Liver (tissue), 7 donors: ENCODE measurements at regions not wholly inside any gene's neighbourhood (a gene's known extent, or its start where the extent isn't known, plus 50 kb on each side); places are given as distances from the start of the nearest gene placed in this dataset.
"Not testable (repeated sequence)": the region's sequence is repeated elsewhere in the genome, so short reads cannot be mapped to it uniquely, and the experiment has no call there.

ENCODE experiments used
- DNase-seq: peaks from one replicate; pipeline ENCODE4 v3.0.0-alpha.2; 2017; ENCODE audit warnings: low spot score
- H3K27ac ChIP-seq, 2 donors: one replicate each; pipeline ENCODE4 v1.7.0; 2013; ENCODE audit warnings: inconsistent platforms in 2 of 2, low read length in 2 of 2, control low read depth in 1 of 2, low read depth in 1 of 2, mild to moderate bottlenecking in 1 of 2
- H3K27me3 ChIP-seq, 4 donors: one replicate each; pipeline versions ENCODE4 v1.6.1 to v1.7.0; 2013; ENCODE audit warnings: low read length in 3 of 4, inconsistent platforms in 1 of 4, mild to moderate bottlenecking in 1 of 4, moderate library complexity in 1 of 4; ENCODE audit not compliant: control insufficient read depth in 4 of 4, insufficient read depth in 4 of 4
- H3K36me3 ChIP-seq, 4 donors: one replicate each; pipeline versions ENCODE4 v1.6.1 to v1.7.0; 2013; ENCODE audit warnings: low read length in 3 of 4, mild to moderate bottlenecking in 3 of 4, low read depth in 1 of 4, moderate library complexity in 1 of 4; ENCODE audit not compliant: control insufficient read depth in 4 of 4, insufficient read depth in 3 of 4
- H3K4me1 ChIP-seq, 4 donors: one replicate each; pipeline versions ENCODE4 v1.6.1 to v1.7.0; 2013; ENCODE audit warnings: low read length in 3 of 4, mild to moderate bottlenecking in 3 of 4, moderate library complexity in 1 of 4; ENCODE audit not compliant: control insufficient read depth in 4 of 4, insufficient read depth in 4 of 4
- H3K4me3 ChIP-seq, 3 donors: one replicate each; pipeline versions ENCODE4 v1.6.1 to v1.7.0; 2013; ENCODE audit warnings: low read length in 3 of 3, control low read depth in 1 of 3, low read depth in 1 of 3, mild to moderate bottlenecking in 1 of 3
- H3K9ac ChIP-seq, 2 donors: one replicate each; pipeline ENCODE4 v1.7.0; 2013; ENCODE audit warnings: low read length in 2 of 2, mild to moderate bottlenecking in 2 of 2, moderate library complexity in 2 of 2, control low read depth in 1 of 2, low read depth in 1 of 2
- H3K9me3 ChIP-seq, 4 donors: one replicate each; pipeline versions ENCODE4 v1.6.1 to v1.7.0; 2013; ENCODE audit warnings: low read length in 3 of 4; ENCODE audit not compliant: control insufficient read depth in 4 of 4
- ATF3 ChIP-seq: IDR thresholded peaks from 2 replicates; pipeline ENCODE4 v1.6.1; 2016; ENCODE audit warnings: antibody characterized with exemption
- FOXA1 ChIP-seq: IDR thresholded peaks from 2 replicates; pipeline ENCODE4 v1.6.1; 2016; ENCODE audit warnings: antibody characterized with exemption
- FOXA2 ChIP-seq: IDR thresholded peaks from 2 replicates; pipeline ENCODE4 v1.6.1; 2016; ENCODE audit warnings: antibody characterized with exemption
- HNF4G ChIP-seq: IDR thresholded peaks from 2 replicates; pipeline ENCODE4 v1.6.1; 2016; ENCODE audit warnings: antibody characterized with exemption
- JUND ChIP-seq, 2 donors: IDR thresholded peaks; 2 replicates each; pipeline ENCODE4 v1.6.1; 2016; ENCODE audit warnings: antibody characterized with exemption in 2 of 2
- MAX ChIP-seq: IDR thresholded peaks from 2 replicates; pipeline ENCODE4 v1.6.1; 2016; ENCODE audit warnings: antibody characterized with exemption
- NR2F2 ChIP-seq: IDR thresholded peaks from 2 replicates; pipeline ENCODE4 v1.6.1; 2016; ENCODE audit warnings: antibody characterized with exemption
- RAD21 ChIP-seq, 2 donors: IDR thresholded peaks; 2 replicates each; pipeline ENCODE4 v1.6.1; 2016; ENCODE audit warnings: antibody characterized with exemption in 2 of 2, mild to moderate bottlenecking in 2 of 2
- SP1 ChIP-seq: IDR thresholded peaks from 2 replicates; pipeline ENCODE4 v1.6.1; 2018; ENCODE audit warnings: antibody characterized with exemption, mild to moderate bottlenecking
- TAF1 ChIP-seq: conservative IDR thresholded peaks from 2 replicates; pipeline ENCODE4 v1.6.1; 2016; ENCODE audit warnings: antibody characterized with exemption, mild to moderate bottlenecking
- ZBTB33 ChIP-seq: IDR thresholded peaks from 2 replicates; pipeline ENCODE4 v1.6.1; 2016; ENCODE audit warnings: antibody characterized with exemption
- WGBS: extraction: QIAGEN DNeasy Blood & Tissue Kit; methylation state at CpG from one replicate; pipeline ENCODE4 v1.1.7; 2013; 5-methylcytosine and 5-hydroxymethylcytosine counted together
- TF ChIP-seq, protein P1 (sequence below): IDR thresholded peaks from 2 replicates; pipeline ENCODE4 v1.6.1; 2016; ENCODE audit warnings: antibody characterized with exemption, mild to moderate bottlenecking
- donor health status: healthy.
- donor health status: healthy.
- donor health status: healthy.
- donor health status: healthy.

- TF ChIP-seq ZBTB33: no peak
- peak; percentile 56 for TF ChIP-seq FOXA2
- TF ChIP-seq TAF1: no peak
- TF ChIP-seq MAX: no peak
- TF ChIP-seq NR2F2: no peak
These were observed 78.4 kb downstream of the KATNIP start (continued) for GRCh38 chr16:27628241-27628942.

DNA sequence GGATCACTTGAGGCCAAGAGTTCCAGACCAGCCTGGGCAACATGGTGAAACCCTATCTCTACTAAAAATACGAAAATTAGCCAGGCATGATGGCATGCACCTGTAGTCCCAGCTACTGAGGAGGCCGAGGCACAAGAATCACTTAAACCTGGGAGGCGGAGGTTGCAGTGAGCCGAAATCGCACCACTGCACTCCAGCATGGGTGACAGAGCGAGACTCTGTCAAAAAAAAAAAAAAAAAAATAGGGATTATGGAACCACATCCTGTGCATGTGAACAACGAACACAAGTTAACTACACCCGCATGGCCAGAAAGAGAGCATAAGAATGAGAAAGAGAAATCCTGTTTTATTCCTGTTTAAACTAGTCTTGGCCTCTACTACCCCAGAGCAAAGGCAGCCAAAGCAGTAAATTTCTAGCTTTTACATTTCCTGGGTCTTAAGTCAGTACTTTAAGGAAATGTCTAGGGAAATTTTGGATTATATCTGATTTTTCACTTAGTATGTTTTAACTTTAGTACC is 79.1 kb downstream of the KATNIP start:
- not testable (repeated sequence) for H3K27ac ChIP-seq, H3K27me3 ChIP-seq, H3K9me3 ChIP-seq, H3K36me3 ChIP-seq, H3K9ac ChIP-seq, DNase-seq, H3K4me3 ChIP-seq
- WGBS: 95% methylated on average over 8 of the region's 8 CpGs
- H3K4me1 ChIP-seq: peaks cover 3 to 14% (median 11%) of the 10 kb centered on the region in 4 donors

DNA sequence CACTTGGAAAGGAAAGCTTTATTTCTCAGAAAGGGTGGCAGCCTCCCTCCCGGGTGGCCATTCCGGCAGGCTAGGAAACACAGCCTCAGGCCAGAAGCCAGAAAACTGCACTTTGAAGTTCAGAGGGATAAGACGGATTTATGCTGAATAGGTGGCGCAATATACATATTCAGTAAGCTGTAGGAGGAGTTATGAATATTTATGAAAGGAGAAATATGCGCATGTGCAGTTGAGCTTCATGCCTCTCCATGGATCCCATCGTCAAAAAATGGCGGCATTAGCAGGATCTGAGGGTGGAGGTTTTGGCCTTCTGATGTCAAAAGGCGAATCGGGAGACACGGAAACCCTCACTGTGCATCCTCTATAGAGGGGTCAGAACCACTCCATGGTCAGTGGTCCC is 82.3 kb downstream of the KATNIP start:
- no peak for DNase-seq
- H3K36me3 ChIP-seq: peaks cover 0 to 2% (median 0%) of the 10 kb centered on the region in 4 donors
- H3K27me3 ChIP-seq: no peaks in the 10 kb centered on the region
- H3K9me3 ChIP-seq: no peaks in the 10 kb centered on the region
- peaks cover 0 to 10% (median 6%) of the 10 kb centered on the region in 4 donors for H3K4me1 ChIP-seq
- no peak overlapping the region for H3K4me3 ChIP-seq
- H3K9ac ChIP-seq: no peak overlapping the region
- 99% methylated on average over 10 of the region's 10 CpGs for WGBS
- TF ChIP-seq RAD21 (IDR thresholded peaks at IDR 0.05) (no peak), ATF3 (no peak), JUND (IDR thresholded peaks at IDR 0.05) (no peak), ZBTB33 (no peak), HNF4G (no peak), FOXA2 (no peak)
- H3K27ac ChIP-seq: no peak overlapping the region

DNA sequence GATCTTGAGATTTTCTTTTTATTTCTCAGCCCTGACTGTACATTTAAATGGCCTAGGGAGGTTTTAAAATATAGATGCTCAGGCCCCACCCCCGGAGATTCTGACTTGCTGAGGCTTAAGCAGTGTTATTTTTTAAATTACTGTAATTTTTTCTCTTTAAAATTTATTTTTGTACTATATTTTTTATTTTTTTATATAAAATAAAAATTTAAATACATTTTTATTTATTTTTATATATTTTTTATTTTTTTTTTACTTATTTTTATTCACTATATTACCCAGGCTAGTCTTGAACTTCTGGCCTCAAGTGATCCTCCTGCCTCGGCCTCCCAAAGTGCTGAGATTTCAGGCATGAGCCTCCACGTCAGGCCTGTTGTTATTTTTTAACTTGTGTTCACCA is 83.3 kb downstream of the KATNIP start:
- H3K4me3 ChIP-seq: no peak overlapping the region
- no peaks in the 10 kb centered on the region for H3K9me3 ChIP-seq
- peaks cover 0 to 5% (median 4%) of the 10 kb centered on the region in 4 donors for H3K4me1 ChIP-seq
- no peak for TF ChIP-seq RAD21 (IDR thresholded peaks at IDR 0.05)
- TF ChIP-seq NR2F2: no peak
- no peak for TF ChIP-seq JUND (IDR thresholded peaks at IDR 0.05)
- TF ChIP-seq, protein P1, sequence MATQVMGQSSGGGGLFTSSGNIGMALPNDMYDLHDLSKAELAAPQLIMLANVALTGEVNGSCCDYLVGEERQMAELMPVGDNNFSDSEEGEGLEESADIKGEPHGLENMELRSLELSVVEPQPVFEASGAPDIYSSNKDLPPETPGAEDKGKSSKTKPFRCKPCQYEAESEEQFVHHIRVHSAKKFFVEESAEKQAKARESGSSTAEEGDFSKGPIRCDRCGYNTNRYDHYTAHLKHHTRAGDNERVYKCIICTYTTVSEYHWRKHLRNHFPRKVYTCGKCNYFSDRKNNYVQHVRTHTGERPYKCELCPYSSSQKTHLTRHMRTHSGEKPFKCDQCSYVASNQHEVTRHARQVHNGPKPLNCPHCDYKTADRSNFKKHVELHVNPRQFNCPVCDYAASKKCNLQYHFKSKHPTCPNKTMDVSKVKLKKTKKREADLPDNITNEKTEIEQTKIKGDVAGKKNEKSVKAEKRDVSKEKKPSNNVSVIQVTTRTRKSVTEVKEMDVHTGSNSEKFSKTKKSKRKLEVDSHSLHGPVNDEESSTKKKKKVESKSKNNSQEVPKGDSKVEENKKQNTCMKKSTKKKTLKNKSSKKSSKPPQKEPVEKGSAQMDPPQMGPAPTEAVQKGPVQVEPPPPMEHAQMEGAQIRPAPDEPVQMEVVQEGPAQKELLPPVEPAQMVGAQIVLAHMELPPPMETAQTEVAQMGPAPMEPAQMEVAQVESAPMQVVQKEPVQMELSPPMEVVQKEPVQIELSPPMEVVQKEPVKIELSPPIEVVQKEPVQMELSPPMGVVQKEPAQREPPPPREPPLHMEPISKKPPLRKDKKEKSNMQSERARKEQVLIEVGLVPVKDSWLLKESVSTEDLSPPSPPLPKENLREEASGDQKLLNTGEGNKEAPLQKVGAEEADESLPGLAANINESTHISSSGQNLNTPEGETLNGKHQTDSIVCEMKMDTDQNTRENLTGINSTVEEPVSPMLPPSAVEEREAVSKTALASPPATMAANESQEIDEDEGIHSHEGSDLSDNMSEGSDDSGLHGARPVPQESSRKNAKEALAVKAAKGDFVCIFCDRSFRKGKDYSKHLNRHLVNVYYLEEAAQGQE: no peak
- no peak for TF ChIP-seq SP1
- TF ChIP-seq FOXA1: no peak
- TF ChIP-seq FOXA2: no peak
- H3K9ac ChIP-seq: no peak overlapping the region
- no peaks in the 10 kb centered on the region for H3K27me3 ChIP-seq
- H3K27ac ChIP-seq: no peak overlapping the region
- 96% methylated on average over 3 of the region's 3 CpGs for WGBS
- peaks cover 0 to 2% (median 0%) of the 10 kb centered on the region in 4 donors for H3K36me3 ChIP-seq
- DNase-seq: no peak
